PC-3 (cell line): ENCODE measurements at regions not wholly inside any gene's neighbourhood (a gene's known extent, or its start where the extent isn't known, plus 50 kb on each side); places are given as distances from the start of the nearest gene placed in this dataset.

Experiments used
- ATAC-seq: fragments of 200-7000 bp; cut with Tn5 transposase; 2 replicates; pipeline ENCODE4 v1.9.1; 2020; ENCODE audit warnings: mild to moderate bottlenecking, moderate library complexity
- BruUV-seq: library from RNA; stranded (reverse); fragments of 400-500 nt; replicated peaks from 2 replicates; lab custom pipeline; 2021; lab: Mats Ljungman, UMichigan
- CTCF ChIA-PET: fragments of 300-600 bp; sonication (Branson Sonifier 250); formaldehyde crosslinking; loops from one replicate; lab custom pipeline; 2022; ENCODE audit warnings: antibody characterized with exemption; lab: Charles Lee
- POLR2A ChIA-PET: fragments of 300-600 bp; sonication (Branson Sonifier 250); formaldehyde crosslinking; loops from one replicate; lab custom pipeline; 2022; ENCODE audit warnings: antibody characterized with exemption; ENCODE audit not compliant: unreplicated experiment; lab: Charles Lee
- DNase-seq: peaks from one replicate; pipeline ENCODE4 v3.0.0-alpha.2; 2015
- H2AFZ ChIP-seq: fragments of 300-600 bp; sonication (generic); 2 replicates; pipeline ENCODE4 v1.6.0; 2016; ENCODE audit warnings: antibody characterized with exemption, low read length
- H3F3A ChIP-seq: fragments of 300-600 bp; sonication (generic); one replicate; pipeline ENCODE4 v1.6.0; 2017; ENCODE audit warnings: antibody characterized with exemption, low read length, control low read depth, mild to moderate bottlenecking; ENCODE audit not compliant: unreplicated experiment
- H3K27ac ChIP-seq: fragments of 300-600 bp; sonication (generic); 2 replicates; pipeline ENCODE4 v1.5.1; 2016; ENCODE audit warnings: mild to moderate bottlenecking, low read length
- H3K27me3 ChIP-seq: fragments of 300-600 bp; sonication (generic); 2 replicates; pipeline ENCODE4 v1.6.1; 2016; ENCODE audit warnings: low read length, mixed read lengths
- H3K36me3 ChIP-seq: fragments of 300-600 bp; sonication (generic); 2 replicates; pipeline ENCODE4 v1.6.1; 2016; ENCODE audit warnings: low read depth, mixed run types, low read length, mixed read lengths
- H3K4me1 ChIP-seq: fragments of 300-600 bp; sonication (generic); 2 replicates; pipeline ENCODE4 v1.5.1; 2016; ENCODE audit warnings: low read length; ENCODE audit not compliant: insufficient read depth
- H3K4me2 ChIP-seq: fragments of 300-600 bp; sonication (generic); 2 replicates; pipeline ENCODE4 v1.6.0; 2016; ENCODE audit warnings: low read length
- H3K4me3 ChIP-seq: fragments of 300-600 bp; sonication (generic); 2 replicates; pipeline ENCODE4 v1.5.1; 2016; ENCODE audit warnings: mild to moderate bottlenecking, low read length, mixed read lengths
- H3K79me2 ChIP-seq: fragments of 300-600 bp; sonication (generic); 2 replicates; pipeline ENCODE4 v1.6.1; 2017; ENCODE audit warnings: low read length, mixed read lengths
- H3K9ac ChIP-seq: fragments of 300-600 bp; sonication (generic); 2 replicates; pipeline ENCODE4 v1.6.0; 2016; ENCODE audit warnings: mild to moderate bottlenecking, low read length
- H3K9me2 ChIP-seq: fragments of 300-600 bp; sonication (generic); replicated peaks from 2 replicates; pipeline ENCODE4 v1.6.1; 2016; ENCODE audit warnings: mixed run types, low read length, mixed read lengths
- H3K9me3 ChIP-seq: fragments of 300-600 bp; sonication (generic); 2 replicates; pipeline ENCODE4 v1.6.1; 2016; ENCODE audit warnings: low read length, mixed read lengths
- H4K20me1 ChIP-seq: fragments of 300-600 bp; sonication (generic); 2 replicates; pipeline ENCODE4 v1.6.1; 2016; ENCODE audit warnings: low read length, mixed read lengths
- EZH2 ChIP-seq: fragments of 300-600 bp; sonication (generic); IDR thresholded peaks from one replicate; pipeline ENCODE4 v1.6.1; 2017; ENCODE audit warnings: antibody characterized with exemption, mild to moderate bottlenecking, low read length; ENCODE audit not compliant: unreplicated experiment
- EZH2phosphoT487 ChIP-seq: fragments of 300-600 bp; sonication (generic); IDR thresholded peaks from 2 replicates; pipeline ENCODE4 v1.6.1; 2018; ENCODE audit warnings: mild to moderate bottlenecking, antibody characterized with exemption, low read length, borderline replicate concordance
- intact Hi-C: fragments of 100-400 bp; cut with micrococcal nuclease; formaldehyde crosslinking; loops from 2 replicates; pipeline ENCODE4 v1.9.0; 2023
- TF ChIP-seq, protein P1 (sequence below): fragments of 300-600 bp; sonication (generic); conservative IDR thresholded peaks from 2 replicates; pipeline ENCODE4 v1.5.1; 2017; ENCODE audit warnings: antibody characterized with exemption, low read depth, mild to moderate bottlenecking, low read length

- no peaks in the 10 kb centered on the region for H3K79me2 ChIP-seq
- H3K4me2 ChIP-seq, result no peak overlapping the region
Observed at GRCh38 chr15:36278219-36278618, 301.2 kb upstream of the CDIN1 start.

GRCh38 chr15:36282821-36283220 lies 296.6 kb upstream of the CDIN1 start:
- H3K4me3 ChIP-seq, result no peak overlapping the region
- DNase-seq, result no peak

More at GRCh38 chr15:36278219-36278618, 301.2 kb upstream of the CDIN1 start:
- Histone ChIP-seq H3K9me3 (no peaks in the 10 kb centered on the region), H3K27me3 (no peaks in the 10 kb centered on the region), H3K9ac (no peak overlapping the region), H3K36me3 (no peaks in the 10 kb centered on the region), H3K4me3 (no peak overlapping the region), H2AFZ (no peak overlapping the region), H3F3A (no peaks in the 10 kb centered on the region), H4K20me1 (no peaks in the 10 kb centered on the region), H3K27ac (no peak overlapping the region), H3K4me1 (no peaks in the 10 kb centered on the region), H3K9me2 (no peaks in the 10 kb centered on the region)
- CTCF ChIA-PET, result interaction anchor here (0.6 kb wide), 1 partner anchor 448 kb away, joined by 3 read pairs; no protein-coding TSS in a partner anchor
- intact Hi-C loops, result loop anchor here (5.0 kb wide), 2 partner anchors 219 to 526 kb away; no protein-coding TSS in a partner anchor
- peak; percentile 76 for DNase-seq
- POLR2A ChIA-PET, result no interaction called here
- ATAC-seq, result peak; percentile 79
- BruUV-seq, result no TSS peak
- TF ChIP-seq, protein P1, sequence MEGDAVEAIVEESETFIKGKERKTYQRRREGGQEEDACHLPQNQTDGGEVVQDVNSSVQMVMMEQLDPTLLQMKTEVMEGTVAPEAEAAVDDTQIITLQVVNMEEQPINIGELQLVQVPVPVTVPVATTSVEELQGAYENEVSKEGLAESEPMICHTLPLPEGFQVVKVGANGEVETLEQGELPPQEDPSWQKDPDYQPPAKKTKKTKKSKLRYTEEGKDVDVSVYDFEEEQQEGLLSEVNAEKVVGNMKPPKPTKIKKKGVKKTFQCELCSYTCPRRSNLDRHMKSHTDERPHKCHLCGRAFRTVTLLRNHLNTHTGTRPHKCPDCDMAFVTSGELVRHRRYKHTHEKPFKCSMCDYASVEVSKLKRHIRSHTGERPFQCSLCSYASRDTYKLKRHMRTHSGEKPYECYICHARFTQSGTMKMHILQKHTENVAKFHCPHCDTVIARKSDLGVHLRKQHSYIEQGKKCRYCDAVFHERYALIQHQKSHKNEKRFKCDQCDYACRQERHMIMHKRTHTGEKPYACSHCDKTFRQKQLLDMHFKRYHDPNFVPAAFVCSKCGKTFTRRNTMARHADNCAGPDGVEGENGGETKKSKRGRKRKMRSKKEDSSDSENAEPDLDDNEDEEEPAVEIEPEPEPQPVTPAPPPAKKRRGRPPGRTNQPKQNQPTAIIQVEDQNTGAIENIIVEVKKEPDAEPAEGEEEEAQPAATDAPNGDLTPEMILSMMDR, result peak; percentile 78
- TF ChIP-seq EZH2, result no peak

DNA sequence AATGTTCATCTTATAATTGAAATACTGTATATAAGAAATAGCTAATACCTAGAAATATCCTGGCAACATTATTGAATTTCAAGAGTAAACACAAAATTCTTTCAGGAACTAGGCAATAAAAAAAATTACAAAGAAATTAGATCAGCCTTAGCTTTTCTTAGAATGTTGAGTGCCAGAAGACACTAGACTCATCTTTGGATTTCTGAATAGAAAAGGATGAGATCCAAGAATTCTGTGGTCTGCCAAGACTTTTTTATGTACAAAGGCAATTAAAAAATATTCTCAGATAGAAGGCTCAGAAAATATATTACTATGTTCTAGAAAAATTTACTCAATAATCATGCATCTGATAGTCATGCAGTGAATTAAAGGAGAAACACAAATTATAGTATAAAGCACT lies 294.5 kb upstream of the CDIN1 start:
- Histone ChIP-seq H2AFZ (no peak overlapping the region), H4K20me1 (no peaks in the 10 kb centered on the region), H3K9me3 (no peaks in the 10 kb centered on the region), H3K9ac (no peak overlapping the region), H3K27me3 (no peaks in the 10 kb centered on the region), H3K27ac (no peak overlapping the region), H3K36me3 (no peaks in the 10 kb centered on the region), H3K4me1 (no peaks in the 10 kb centered on the region), H3K9me2 (no peaks in the 10 kb centered on the region), H3K4me3 (no peak overlapping the region), H3K79me2 (no peaks in the 10 kb centered on the region), H3K4me2 (no peak overlapping the region), H3F3A (no peaks in the 10 kb centered on the region)
- no peak for ATAC-seq
- no peak for DNase-seq
- POLR2A ChIA-PET, result no interaction called here
- CTCF ChIA-PET, result no interaction called here
- intact Hi-C loops, result no loop called here
- TF ChIP-seq EZH2 (no peak), EZH2phosphoT487 (no peak)
- TF ChIP-seq, protein P1, result no peak
- BruUV-seq, result no TSS peak

More at GRCh38 chr15:36282821-36283220, 296.6 kb upstream of the CDIN1 start:
- POLR2A ChIA-PET, result no interaction called here
- H3K36me3 ChIP-seq, result no peaks in the 10 kb centered on the region
- no peaks in the 10 kb centered on the region for H3K79me2 ChIP-seq
- no peaks in the 10 kb centered on the region for H4K20me1 ChIP-seq
- ATAC-seq, result no peak
- no peaks in the 10 kb centered on the region for H3K9me2 ChIP-seq
- H3K4me2 ChIP-seq, result no peak overlapping the region
- no peaks in the 10 kb centered on the region for H3K27me3 ChIP-seq
- no peaks in the 10 kb centered on the region for H3F3A ChIP-seq
- no peak overlapping the region for H3K9ac ChIP-seq
- H3K9me3 ChIP-seq, result no peaks in the 10 kb centered on the region
- CTCF ChIA-PET, result no interaction called here
- H3K27ac ChIP-seq, result no peak overlapping the region
- H2AFZ ChIP-seq, result no peak overlapping the region
- H3K4me1 ChIP-seq, result no peaks in the 10 kb centered on the region
- intact Hi-C loops, result no loop called here
- TF ChIP-seq EZH2, result no peak
- TF ChIP-seq EZH2phosphoT487, result no peak
- TF ChIP-seq, protein P1, result no peak
- BruUV-seq, result no TSS peak
